IMR-90 (cell line): ENCODE measurements at regions not wholly inside any gene's neighbourhood (a gene's known extent, or its start where the extent isn't known, plus 50 kb on each side); places are given as distances from the start of the nearest gene placed in this dataset.

Experiments used
- ATAC-seq: fragments of 200-7000 bp; cut with Tn5 transposase; 2 replicates; pipeline ENCODE4 v1.9.1; 2020; ENCODE audit warnings: low read depth, mild to moderate bottlenecking, moderate library complexity
- BruUV-seq: library from RNA; stranded (reverse); fragments of 400-500 nt; replicated peaks from 2 replicates; lab custom pipeline; 2021; lab: Mats Ljungman, UMichigan
- CTCF ChIA-PET: fragments of 300-600 bp; formaldehyde crosslinking; extraction: SDS; loops from one replicate; lab custom pipeline; 2021; ENCODE audit warnings: antibody characterized with exemption; lab: Yijun Ruan, JAX
- POLR2A ChIA-PET: fragments of 300-600 bp; sonication (Branson Sonifier 250); formaldehyde crosslinking; loops from one replicate; lab custom pipeline; 2022; ENCODE audit warnings: antibody characterized with exemption; ENCODE audit not compliant: unreplicated experiment; lab: Charles Lee
- DNase-seq: peaks from one replicate; pipeline ENCODE4 v3.0.0; 2013
- H2AFZ ChIP-seq: replicated peaks from 2 replicates; pipeline ENCODE3; 2013; ENCODE audit warnings: low read length, mild to moderate bottlenecking; ENCODE audit not compliant: poor library complexity
- H2AK5ac ChIP-seq: 2 replicates; pipeline ENCODE4 v1.6.1; 2013; ENCODE audit warnings: low read depth, low read length, inconsistent platforms
- H2AK9ac ChIP-seq: replicated peaks from 2 replicates; pipeline ENCODE3; 2013; ENCODE audit warnings: mild to moderate bottlenecking, low read depth, low read length, moderate library complexity; ENCODE audit not compliant: poor library complexity
- H2BK120ac ChIP-seq: 2 replicates; pipeline ENCODE4 v1.6.1; 2013; ENCODE audit warnings: low read depth, low read length, inconsistent platforms
- H2BK15ac ChIP-seq: 3 replicates; pipeline ENCODE4 v1.6.1; 2013; ENCODE audit warnings: low read depth, low read length, inconsistent platforms
- H2BK20ac ChIP-seq: 2 replicates; pipeline ENCODE4 v1.6.1; 2013; ENCODE audit warnings: low read depth, mild to moderate bottlenecking, inconsistent platforms, low read length, moderate library complexity
- H2BK5ac ChIP-seq: 2 replicates; pipeline ENCODE4 v1.6.1; 2013; ENCODE audit warnings: mild to moderate bottlenecking, low read depth, low read length, inconsistent platforms; ENCODE audit not compliant: poor library complexity, severe bottlenecking
- H3K14ac ChIP-seq: replicated peaks from 2 replicates; pipeline ENCODE4 v1.6.1; 2013; ENCODE audit warnings: low read depth, low read length, inconsistent platforms
- H3K18ac ChIP-seq: 2 replicates; pipeline ENCODE4 v1.6.1; 2013; ENCODE audit warnings: low read depth, low read length, control low read depth
- H3K23ac ChIP-seq: 2 replicates; pipeline ENCODE4 v1.6.1; 2013; ENCODE audit warnings: low read depth, low read length, inconsistent platforms
- H3K27ac ChIP-seq: 2 replicates; pipeline ENCODE4 v1.5.1; 2013; ENCODE audit warnings: mild to moderate bottlenecking, control low read depth, low read length; ENCODE audit not compliant: insufficient read depth
- H3K27me3 ChIP-seq: 2 replicates; pipeline ENCODE4 v1.6.1; 2013; ENCODE audit warnings: low read length; ENCODE audit not compliant: control insufficient read depth, insufficient read depth
- H3K36me3 ChIP-seq: 2 replicates; pipeline ENCODE4 v1.6.1; 2013; ENCODE audit warnings: low read length, mixed read lengths; ENCODE audit not compliant: control insufficient read depth, insufficient read depth
- H3K4ac ChIP-seq: 2 replicates; pipeline ENCODE4 v1.6.1; 2013; ENCODE audit warnings: low read depth, low read length, inconsistent platforms
- H3K4me1 ChIP-seq: 2 replicates; pipeline ENCODE4 v1.6.1; 2013; ENCODE audit warnings: low read length, mixed read lengths; ENCODE audit not compliant: control insufficient read depth, insufficient read depth
- H3K4me2 ChIP-seq: 2 replicates; pipeline ENCODE4 v1.6.1; 2013; ENCODE audit warnings: low read depth, mild to moderate bottlenecking, control low read depth, low read length, moderate library complexity
- H3K4me3 ChIP-seq: 2 replicates; pipeline ENCODE4 v1.5.1; 2013; ENCODE audit warnings: low read depth, mild to moderate bottlenecking, control low read depth, low read length, moderate library complexity; ENCODE audit not compliant: insufficient read depth
- H3K56ac ChIP-seq: 2 replicates; pipeline ENCODE4 v1.6.1; 2013; ENCODE audit warnings: low read length, inconsistent platforms; ENCODE audit not compliant: insufficient read depth; ENCODE audit errors: extremely low read depth
- H3K79me1 ChIP-seq, 2 experiments: 2 replicates each; pipeline ENCODE4 v1.6.1; 2013; ENCODE audit warnings: low read length in 2 of 2, inconsistent platforms in 1 of 2, low read depth in 1 of 2
- H3K9ac ChIP-seq: 2 replicates; pipeline ENCODE4 v1.6.1; 2013; ENCODE audit warnings: low read depth, low read length, control low read depth
- H3K9me1 ChIP-seq: 2 replicates; pipeline ENCODE4 v1.6.1; 2013; ENCODE audit warnings: low read length, inconsistent platforms; ENCODE audit not compliant: insufficient read depth
- H3K9me3 ChIP-seq: 2 replicates; pipeline ENCODE4 v1.6.1; 2013; ENCODE audit warnings: low read length; ENCODE audit not compliant: control insufficient read depth, insufficient read depth
- H4K20me1 ChIP-seq: 2 replicates; pipeline ENCODE4 v1.6.1; 2013; ENCODE audit warnings: low read length, inconsistent platforms; ENCODE audit not compliant: insufficient read depth
- H4K5ac ChIP-seq: 2 replicates; pipeline ENCODE4 v1.6.1; 2013; ENCODE audit warnings: mild to moderate bottlenecking, low read depth, low read length, control low read depth
- H4K8ac ChIP-seq, 2 experiments: 2 replicates each; pipeline ENCODE4 v1.6.1; 2013; ENCODE audit warnings: low read depth in 2 of 2, low read length in 2 of 2, control low read depth in 1 of 2, inconsistent platforms in 1 of 2
- H4K91ac ChIP-seq: 2 replicates; pipeline ENCODE4 v1.6.1; 2013; ENCODE audit warnings: low read depth, low read length, inconsistent platforms; ENCODE audit not compliant: insufficient read depth
- BHLHE40 ChIP-seq: fragments of 150-350 bp; IDR thresholded peaks from 2 replicates; pipeline ENCODE4 v1.6.1; 2016; ENCODE audit warnings: mild to moderate bottlenecking, low read depth, low read length
- CEBPB ChIP-seq: IDR thresholded peaks from 2 replicates; pipeline ENCODE4 v1.6.1; 2012; ENCODE audit warnings: low read depth, low read length, improper control_type of control experiment
- FOS ChIP-seq: fragments of 150-350 bp; IDR thresholded peaks from 2 replicates; pipeline ENCODE4 v1.6.1; 2016; ENCODE audit warnings: low read depth, low read length
- MAFK ChIP-seq: IDR thresholded peaks from 2 replicates; pipeline ENCODE4 v1.6.1; 2012; ENCODE audit warnings: low read depth, low read length, improper control_type of control experiment
- MAZ ChIP-seq: IDR thresholded peaks from 2 replicates; pipeline ENCODE4 v1.6.1; 2012; ENCODE audit warnings: low read depth, mild to moderate bottlenecking, low read length, improper control_type of control experiment, moderate library complexity, borderline replicate concordance
- MXI1 ChIP-seq: IDR thresholded peaks from 2 replicates; pipeline ENCODE4 v1.6.1; 2012; ENCODE audit warnings: low read depth, mild to moderate bottlenecking, low read length, moderate library complexity, borderline replicate concordance
- POLR2A ChIP-seq: IDR thresholded peaks from 2 replicates; pipeline ENCODE4 v1.6.1; 2012; ENCODE audit warnings: mild to moderate bottlenecking, low read depth, low read length
- RAD21 ChIP-seq: IDR thresholded peaks from 2 replicates; pipeline ENCODE4 v1.6.1; 2012; ENCODE audit warnings: low read length, improper control_type of control experiment
- RCOR1 ChIP-seq: IDR thresholded peaks from 2 replicates; pipeline ENCODE4 v1.6.1; 2012; ENCODE audit warnings: mild to moderate bottlenecking, low read length, improper control_type of control experiment; ENCODE audit not compliant: insufficient replicate concordance
- RFX5 ChIP-seq: IDR thresholded peaks from 2 replicates; pipeline ENCODE4 v1.8.0; 2012; ENCODE audit warnings: low read depth, mild to moderate bottlenecking, low read length, moderate library complexity
- SMC3 ChIP-seq: fragments of 150-350 bp; IDR thresholded peaks from 2 replicates; pipeline ENCODE4 v1.6.1; 2016; ENCODE audit warnings: low read depth, mild to moderate bottlenecking, antibody characterized with exemption, low read length, moderate library complexity
- WGBS, 2 experiments: methylation state at CpG; one replicate each; pipeline versions ENCODE4 v1.1.5 to v1.1.7; 2013; ENCODE audit warnings: missing lambda C conversion rate in 2 of 2; ENCODE audit not compliant: insufficient read length in 1 of 2; ENCODE audit errors: extremely low coverage in 2 of 2; 5-methylcytosine and 5-hydroxymethylcytosine counted together
- dilution Hi-C: fragments of 300-500 bp; cut with HindIII; formaldehyde crosslinking; loops from one replicate; pipeline ENCODE4 v1.14.3; 2018; ENCODE audit warnings: low sequenced_read_pairs; ENCODE audit not compliant: unreplicated experiment
- in situ Hi-C: fragments of 300-500 bp; cut with MboI; formaldehyde crosslinking; loops from 3 replicates; pipeline ENCODE4 v1.14.3; 2019; ENCODE audit warnings: low sequenced_read_pairs, inconsistent platforms, mixed read lengths
- intact Hi-C: fragments of 100-400 bp; cut with micrococcal nuclease; formaldehyde crosslinking; loops from 2 replicates; pipeline ENCODE4 v1.10.0; 2022
- TF ChIP-seq, protein P1 (sequence below): fragments of 150-350 bp; IDR thresholded peaks from 2 replicates; pipeline ENCODE4 v1.6.1; 2017; ENCODE audit warnings: mild to moderate bottlenecking, antibody characterized with exemption, low read length, low read depth
- TF ChIP-seq, protein P2 (sequence below): fragments of 150-350 bp; IDR thresholded peaks from 2 replicates; pipeline ENCODE4 v1.6.1; 2016; ENCODE audit warnings: low read depth, mild to moderate bottlenecking, low read length, moderate library complexity, borderline replicate concordance
- TF ChIP-seq, protein P3 (sequence below): conservative IDR thresholded peaks from 2 replicates; pipeline ENCODE4 v1.5.1; 2012; ENCODE audit warnings: mild to moderate bottlenecking, low read depth, low read length, improper control_type of control experiment

DNA sequence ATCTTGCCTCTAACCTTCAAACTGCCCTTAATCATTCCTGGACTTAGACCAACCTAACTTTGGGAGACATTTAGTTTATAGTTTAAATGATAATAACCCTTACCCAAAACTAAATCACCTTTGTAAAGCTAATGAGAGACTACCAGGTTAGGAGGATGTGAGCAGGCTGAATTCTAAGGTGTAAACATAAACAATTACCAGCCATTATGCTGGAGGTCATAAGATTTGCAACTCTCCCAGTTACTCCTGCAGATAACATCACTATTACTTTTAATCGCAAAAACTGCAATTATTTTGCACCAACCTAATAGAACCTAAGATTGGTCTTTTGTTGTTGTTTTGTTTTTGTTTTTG, 86.5 kb upstream of the MSH6 start:
- no peak overlapping the region for H3K27ac ChIP-seq
- no peak overlapping the region for H4K8ac ChIP-seq
- H3K4me2 ChIP-seq: no peak overlapping the region
- H3K9ac ChIP-seq: no peak overlapping the region
- no peak overlapping the region for H2BK15ac ChIP-seq
- no peaks in the 10 kb centered on the region for H3K79me1 ChIP-seq
- H2AK5ac ChIP-seq: no peak overlapping the region
- no peak overlapping the region for H2AFZ ChIP-seq
- H4K91ac ChIP-seq: no peak overlapping the region
- no peaks in the 10 kb centered on the region for H3K9me1 ChIP-seq
- WGBS, 2 experiments: no CpG with 5 or more reads among the region's 1 CpG
- no peaks in the 10 kb centered on the region for H3K9me3 ChIP-seq
- ChIA-PET CTCF (no interaction called here), POLR2A (no interaction called here)
- no peak overlapping the region for H3K14ac ChIP-seq
- no peaks in the 10 kb centered on the region for H4K20me1 ChIP-seq
- H3K23ac ChIP-seq: no peak overlapping the region
- no TSS peak for BruUV-seq
- intact Hi-C loops (no loop called here), dilution Hi-C loops (no loop called here), in situ Hi-C loops (no loop called here)
- no peaks in the 10 kb centered on the region for H3K36me3 ChIP-seq
- no peak overlapping the region for H2BK5ac ChIP-seq
- no peak overlapping the region for H2BK20ac ChIP-seq
- no peaks in the 10 kb centered on the region for H3K4me1 ChIP-seq
- DNase-seq: no peak
- no peak overlapping the region for H3K56ac ChIP-seq
- H2AK9ac ChIP-seq: no peak overlapping the region
- no peak overlapping the region for H3K4ac ChIP-seq
- H3K27me3 ChIP-seq: peaks cover 20% of the 10 kb centered on the region
- H3K18ac ChIP-seq: no peak overlapping the region
- TF ChIP-seq, protein P1, sequence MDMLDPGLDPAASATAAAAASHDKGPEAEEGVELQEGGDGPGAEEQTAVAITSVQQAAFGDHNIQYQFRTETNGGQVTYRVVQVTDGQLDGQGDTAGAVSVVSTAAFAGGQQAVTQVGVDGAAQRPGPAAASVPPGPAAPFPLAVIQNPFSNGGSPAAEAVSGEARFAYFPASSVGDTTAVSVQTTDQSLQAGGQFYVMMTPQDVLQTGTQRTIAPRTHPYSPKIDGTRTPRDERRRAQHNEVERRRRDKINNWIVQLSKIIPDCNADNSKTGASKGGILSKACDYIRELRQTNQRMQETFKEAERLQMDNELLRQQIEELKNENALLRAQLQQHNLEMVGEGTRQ: no peak
- TF ChIP-seq, protein P2, sequence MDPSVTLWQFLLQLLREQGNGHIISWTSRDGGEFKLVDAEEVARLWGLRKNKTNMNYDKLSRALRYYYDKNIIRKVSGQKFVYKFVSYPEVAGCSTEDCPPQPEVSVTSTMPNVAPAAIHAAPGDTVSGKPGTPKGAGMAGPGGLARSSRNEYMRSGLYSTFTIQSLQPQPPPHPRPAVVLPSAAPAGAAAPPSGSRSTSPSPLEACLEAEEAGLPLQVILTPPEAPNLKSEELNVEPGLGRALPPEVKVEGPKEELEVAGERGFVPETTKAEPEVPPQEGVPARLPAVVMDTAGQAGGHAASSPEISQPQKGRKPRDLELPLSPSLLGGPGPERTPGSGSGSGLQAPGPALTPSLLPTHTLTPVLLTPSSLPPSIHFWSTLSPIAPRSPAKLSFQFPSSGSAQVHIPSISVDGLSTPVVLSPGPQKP: no peak
- TF ChIP-seq RAD21 (no peak), MAZ (no peak), FOS (no peak), MAFK (no peak), CEBPB (no peak), RCOR1 (no peak), BHLHE40 (no peak), MXI1 (no peak), RFX5 (no peak), POLR2A (no peak), SMC3 (no peak)
- TF ChIP-seq, protein P3, sequence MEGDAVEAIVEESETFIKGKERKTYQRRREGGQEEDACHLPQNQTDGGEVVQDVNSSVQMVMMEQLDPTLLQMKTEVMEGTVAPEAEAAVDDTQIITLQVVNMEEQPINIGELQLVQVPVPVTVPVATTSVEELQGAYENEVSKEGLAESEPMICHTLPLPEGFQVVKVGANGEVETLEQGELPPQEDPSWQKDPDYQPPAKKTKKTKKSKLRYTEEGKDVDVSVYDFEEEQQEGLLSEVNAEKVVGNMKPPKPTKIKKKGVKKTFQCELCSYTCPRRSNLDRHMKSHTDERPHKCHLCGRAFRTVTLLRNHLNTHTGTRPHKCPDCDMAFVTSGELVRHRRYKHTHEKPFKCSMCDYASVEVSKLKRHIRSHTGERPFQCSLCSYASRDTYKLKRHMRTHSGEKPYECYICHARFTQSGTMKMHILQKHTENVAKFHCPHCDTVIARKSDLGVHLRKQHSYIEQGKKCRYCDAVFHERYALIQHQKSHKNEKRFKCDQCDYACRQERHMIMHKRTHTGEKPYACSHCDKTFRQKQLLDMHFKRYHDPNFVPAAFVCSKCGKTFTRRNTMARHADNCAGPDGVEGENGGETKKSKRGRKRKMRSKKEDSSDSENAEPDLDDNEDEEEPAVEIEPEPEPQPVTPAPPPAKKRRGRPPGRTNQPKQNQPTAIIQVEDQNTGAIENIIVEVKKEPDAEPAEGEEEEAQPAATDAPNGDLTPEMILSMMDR: no peak
- H2BK120ac ChIP-seq: no peak overlapping the region
- no peak for ATAC-seq
- no peak overlapping the region for H3K4me3 ChIP-seq
- no peak overlapping the region for H4K5ac ChIP-seq
